Testis (tissue), 2 donors: ENCODE measurements at regions not wholly inside any gene's neighbourhood (a gene's known extent, or its start where the extent isn't known, plus 50 kb on each side); places are given as distances from the start of the nearest gene placed in this dataset.

ENCODE experiments used
- DNase-seq: peaks from one replicate; pipeline ENCODE4 v3.0.0-alpha.2; 2019
- H3K27ac ChIP-seq, 2 donors: fragments of 200-600 bp; sonication (generic); one replicate each; pipeline ENCODE4 v1.5.1; 2019
- H3K27me3 ChIP-seq: fragments of 200-600 bp; sonication (generic); one replicate; pipeline ENCODE4 v1.5.1; 2019
- H3K36me3 ChIP-seq: fragments of 200-600 bp; sonication (generic); one replicate; pipeline ENCODE4 v1.5.1; 2017; ENCODE audit warnings: low read depth; ENCODE audit errors: missing control alignments
- H3K4me1 ChIP-seq: fragments of 200-600 bp; sonication (generic); one replicate; pipeline ENCODE4 v1.5.1; 2019
- H3K4me3 ChIP-seq, 2 donors: fragments of 200-600 bp; sonication (generic); one replicate each; pipeline ENCODE4 v1.5.1; 2017 to 2019
- H3K9me3 ChIP-seq: fragments of 200-600 bp; sonication (generic); one replicate; pipeline ENCODE4 v1.5.1; 2017
- CTCF ChIP-seq, 3 experiments: fragments of 450-650 bp in 2 of 3; fragments of 200-600 bp in 1 of 3; sonication (generic) in 1 of 3; IDR thresholded peaks; one replicate each; pipeline ENCODE4 v1.5.1; 2016 to 2019; ENCODE audit warnings: antibody characterized with exemption in 3 of 3, mild to moderate bottlenecking in 2 of 3, moderate library complexity in 1 of 3
- POLR2A ChIP-seq: fragments of 450-650 bp; IDR thresholded peaks from one replicate; pipeline ENCODE4 v1.6.1; 2017; ENCODE audit warnings: antibody characterized with exemption, mild to moderate bottlenecking, moderate library complexity
- WGBS, 2 donors: methylation state at CpG; one replicate each; pipeline ENCODE4 v1.1.5; 2018; 5-methylcytosine and 5-hydroxymethylcytosine counted together
- intact Hi-C: fragments of 100-400 bp; cut with DNase I; formaldehyde crosslinking; loops from one replicate; pipeline ENCODE4 v1.15.1; 2023; ENCODE audit warnings: low total_unique reads

- H3K27ac ChIP-seq: no peak overlapping the region
- H3K27me3 ChIP-seq: no peaks in the 10 kb centered on the region
- intact Hi-C loops: no loop called here
- no peak for DNase-seq
- TF ChIP-seq CTCF (IDR thresholded peaks at IDR 0.05): no peak
- no peak for TF ChIP-seq POLR2A
- no peaks in the 10 kb centered on the region for H3K9me3 ChIP-seq
- no peaks in the 10 kb centered on the region for H3K4me1 ChIP-seq
- no peak overlapping the region for H3K4me3 ChIP-seq
- no peaks in the 10 kb centered on the region for H3K36me3 ChIP-seq
- WGBS, 2 donors: 75 to 77% methylated on average over 1 of the region's 1 CpG
These were observed 120.5 kb upstream of the NAV3 start for GRCh38 chr12:77710209-77710608.

- WGBS, 2 donors: 97 to 100% methylated on average over 1 of the region's 1 CpG
- TF ChIP-seq POLR2A (no peak), CTCF (IDR thresholded peaks at IDR 0.05) (no peak)
- Histone ChIP-seq H3K9me3 (no peaks in the 10 kb centered on the region), H3K36me3 (no peaks in the 10 kb centered on the region), H3K27me3 (no peaks in the 10 kb centered on the region), H3K27ac (no peak overlapping the region), H3K4me1 (no peaks in the 10 kb centered on the region), H3K4me3 (no peak overlapping the region)
- intact Hi-C loops: no loop called here
- DNase-seq: no peak
These were observed 133.6 kb upstream of the NAV3 start for GRCh38 chr12:77697126-77697525.

- Histone ChIP-seq H3K4me1 (no peaks in the 10 kb centered on the region), H3K27me3 (no peaks in the 10 kb centered on the region), H3K4me3 (no peak overlapping the region), H3K36me3 (no peaks in the 10 kb centered on the region), H3K27ac (no peak overlapping the region), H3K9me3 (no peaks in the 10 kb centered on the region)
- 77 to 86% methylated on average over 2 of the region's 2 CpGs for WGBS, 2 donors
- intact Hi-C loops: no loop called here
- no peak for DNase-seq
- no peak for TF ChIP-seq CTCF (IDR thresholded peaks at IDR 0.05)
- TF ChIP-seq POLR2A: no peak
These were observed 134.5 kb upstream of the NAV3 start for GRCh38 chr12:77696183-77696582.

- H3K27me3 ChIP-seq: no peaks in the 10 kb centered on the region
- intact Hi-C loops: no loop called here
- DNase-seq: no peak
- H3K9me3 ChIP-seq: no peaks in the 10 kb centered on the region
- H3K27ac ChIP-seq: no peak overlapping the region
- H3K4me1 ChIP-seq: no peaks in the 10 kb centered on the region
- H3K36me3 ChIP-seq: no peaks in the 10 kb centered on the region
- TF ChIP-seq CTCF (IDR thresholded peaks at IDR 0.05): no peak
- TF ChIP-seq POLR2A: no peak
- no peak overlapping the region for H3K4me3 ChIP-seq
These were observed 141.1 kb upstream of the NAV3 start for GRCh38 chr12:77689510-77690086.

GRCh38 chr12:77687321-77687720 lies 143.4 kb upstream of the NAV3 start:
- Histone ChIP-seq H3K27ac (no peak overlapping the region), H3K4me3 (no peak overlapping the region), H3K36me3 (no peaks in the 10 kb centered on the region), H3K27me3 (no peaks in the 10 kb centered on the region), H3K4me1 (no peaks in the 10 kb centered on the region), H3K9me3 (no peaks in the 10 kb centered on the region)
- no peak for TF ChIP-seq CTCF (IDR thresholded peaks at IDR 0.05)
- TF ChIP-seq POLR2A: no peak
- DNase-seq: no peak
- intact Hi-C loops: no loop called here
- WGBS, 2 donors: 77 to 84% methylated on average over 3 of the region's 3 CpGs
